WTC11 (cell line): ENCODE measurements at regions not wholly inside any gene's neighbourhood (a gene's known extent, or its start where the extent isn't known, plus 50 kb on each side); places are given as distances from the start of the nearest gene placed in this dataset.

ENCODE experiments used
- ATAC-seq: fragments of 200-7000 bp; cut with Tn5 transposase; 2 replicates; pipeline ENCODE4 v1.10.0; 2021; ENCODE audit warnings: mild to moderate bottlenecking, moderate library complexity
- CTCF ChIA-PET: fragments of 300-600 bp; sonication (Branson Sonifier 250); formaldehyde crosslinking; loops from one replicate; lab custom pipeline; 2021; ENCODE audit warnings: antibody characterized with exemption; lab: Charles Lee
- POLR2A ChIA-PET: fragments of 350-600 bp; sonication (Branson Sonifier 250); formaldehyde crosslinking; loops from one replicate; lab custom pipeline; 2021; ENCODE audit warnings: antibody characterized with exemption; lab: Charles Lee
- DNase-seq: peaks from one replicate; pipeline ENCODE4 v3.0.0; 2021; ENCODE audit warnings: low spot score
- H3K27ac Mint-ChIP-seq: 2 replicates; pipeline ENCODE4 v1.8.0; 2021; ENCODE audit warnings: mixed read lengths
- H3K27me3 Mint-ChIP-seq: 2 replicates; pipeline ENCODE4 v1.8.0; 2021; ENCODE audit warnings: low read depth, mild to moderate bottlenecking, moderate library complexity, mixed read lengths
- H3K36me3 Mint-ChIP-seq: 2 replicates; pipeline ENCODE4 v1.8.0; 2021; ENCODE audit warnings: mixed read lengths
- H3K4me1 Mint-ChIP-seq: 2 replicates; pipeline ENCODE4 v1.8.0; 2022; ENCODE audit warnings: mixed read lengths
- H3K4me3 Mint-ChIP-seq: 2 replicates; pipeline ENCODE4 v1.8.0; 2021; ENCODE audit warnings: mild to moderate bottlenecking, moderate library complexity, mixed read lengths
- H3K9me3 Mint-ChIP-seq: 2 replicates; pipeline ENCODE4 v1.8.0; 2021; ENCODE audit warnings: mixed read lengths
- E2F4 ChIP-seq: sonication (generic); formaldehyde crosslinking; IDR thresholded peaks from 2 replicates; pipeline ENCODE4 v1.8.1; 2022; ENCODE audit warnings: low read depth, mild to moderate bottlenecking, moderate library complexity, missing genetic modification reagents, borderline replicate concordance
- ELF4 ChIP-seq: sonication (generic); formaldehyde crosslinking; IDR thresholded peaks from 2 replicates; pipeline ENCODE4 v1.8.1; 2022; ENCODE audit warnings: low read depth, mild to moderate bottlenecking, moderate library complexity, missing genetic modification reagents
- ETV6 ChIP-seq: sonication (generic); formaldehyde crosslinking; IDR thresholded peaks from 2 replicates; pipeline ENCODE4 v1.8.1; 2022; ENCODE audit warnings: mild to moderate bottlenecking, missing genetic modification reagents
- FOXP4 ChIP-seq: sonication (generic); formaldehyde crosslinking; IDR thresholded peaks from 2 replicates; pipeline ENCODE4 v1.8.0; 2022; ENCODE audit warnings: mild to moderate bottlenecking, missing genetic modification reagents
- GRHL2 ChIP-seq: fragments of 250-450 bp; sonication (Bioruptor Pico); IDR thresholded peaks from 2 replicates; pipeline ENCODE4 v1.8.0; 2022; ENCODE audit warnings: mild to moderate bottlenecking, moderate library complexity; ENCODE audit not compliant: insufficient replicate concordance, severe bottlenecking
- GTF2I ChIP-seq: fragments of 250-450 bp; sonication (Bioruptor Pico); conservative IDR thresholded peaks from 2 replicates; pipeline ENCODE4 v1.4.0; 2021; ENCODE audit warnings: mild to moderate bottlenecking
- JAZF1 ChIP-seq: fragments of 250-450 bp; sonication (Bioruptor Pico); IDR thresholded peaks from 2 replicates; pipeline ENCODE4 v1.9.0; 2021; ENCODE audit warnings: moderate library complexity, mild to moderate bottlenecking, inconsistent platforms
- JUN ChIP-seq: sonication (generic); formaldehyde crosslinking; IDR thresholded peaks from 2 replicates; pipeline ENCODE4 v1.8.0; 2023; ENCODE audit warnings: mild to moderate bottlenecking, missing genetic modification reagents
- MXD4 ChIP-seq: fragments of 250-450 bp; sonication (Bioruptor Pico); IDR thresholded peaks from 2 replicates; pipeline ENCODE4 v1.8.0; 2021; ENCODE audit warnings: mild to moderate bottlenecking, moderate library complexity, borderline replicate concordance
- MYBL2 ChIP-seq: sonication (generic); formaldehyde crosslinking; IDR thresholded peaks from 2 replicates; pipeline ENCODE4 v1.8.1; 2023; ENCODE audit warnings: mild to moderate bottlenecking, moderate library complexity, missing genetic modification reagents
- NFE2L1 ChIP-seq: sonication (generic); formaldehyde crosslinking; IDR thresholded peaks from 2 replicates; pipeline ENCODE4 v1.8.1; 2023; ENCODE audit warnings: missing genetic modification reagents
- NR1H2 ChIP-seq: sonication (generic); formaldehyde crosslinking; IDR thresholded peaks from 2 replicates; pipeline ENCODE4 v1.9.0; 2021; ENCODE audit warnings: mild to moderate bottlenecking, moderate library complexity, missing genetic modification reagents
- NR3C1 ChIP-seq: sonication (generic); formaldehyde crosslinking; conservative IDR thresholded peaks from 2 replicates; pipeline ENCODE4 v1.8.1; 2023; ENCODE audit warnings: low read depth, mild to moderate bottlenecking, missing genetic modification reagents
- PRRX2 ChIP-seq: fragments of 250-450 bp; sonication (Bioruptor Pico); IDR thresholded peaks from 2 replicates; pipeline ENCODE4 v1.8.0; 2021; ENCODE audit warnings: mild to moderate bottlenecking
- SMAD3 ChIP-seq: sonication (generic); formaldehyde crosslinking; IDR thresholded peaks from 2 replicates; pipeline ENCODE4 v1.8.0; 2022; ENCODE audit warnings: missing genetic modification reagents, mild to moderate bottlenecking, borderline replicate concordance
- SMAD4 ChIP-seq: sonication (generic); formaldehyde crosslinking; IDR thresholded peaks from 2 replicates; pipeline ENCODE4 v1.8.0; 2022; ENCODE audit warnings: mild to moderate bottlenecking, missing genetic modification reagents
- SOX15 ChIP-seq: fragments of 250-450 bp; sonication (Bioruptor Pico); IDR thresholded peaks from 2 replicates; pipeline ENCODE4 v1.9.0; 2021; ENCODE audit warnings: mild to moderate bottlenecking
- ZBTB21 ChIP-seq: sonication (generic); formaldehyde crosslinking; IDR thresholded peaks from 2 replicates; pipeline ENCODE4 v1.8.1; 2023; ENCODE audit warnings: mild to moderate bottlenecking, missing genetic modification reagents, borderline replicate concordance
- ZBTB43 ChIP-seq: sonication (generic); formaldehyde crosslinking; IDR thresholded peaks from 2 replicates; pipeline ENCODE4 v1.8.1; 2023; ENCODE audit warnings: mild to moderate bottlenecking, missing genetic modification reagents
- ZNF121 ChIP-seq: sonication (generic); formaldehyde crosslinking; IDR thresholded peaks from 2 replicates; pipeline ENCODE4 v1.8.0; 2023; ENCODE audit warnings: missing genetic modification reagents
- ZNF138 ChIP-seq: sonication (generic); formaldehyde crosslinking; conservative IDR thresholded peaks from 2 replicates; pipeline ENCODE4 v1.8.1; 2022; ENCODE audit warnings: mild to moderate bottlenecking, moderate library complexity, missing genetic modification reagents
- ZNF317 ChIP-seq: sonication (generic); formaldehyde crosslinking; IDR thresholded peaks from 2 replicates; pipeline ENCODE4 v1.8.1; 2023; ENCODE audit warnings: low read depth, mild to moderate bottlenecking, moderate library complexity, missing genetic modification reagents, borderline replicate concordance
- ZNF423 ChIP-seq: fragments of 250-450 bp; sonication (Bioruptor Pico); IDR thresholded peaks from 2 replicates; pipeline ENCODE4 v2.1.2; 2022; ENCODE audit warnings: mild to moderate bottlenecking, moderate library complexity
- ZNF512 ChIP-seq: sonication (generic); formaldehyde crosslinking; IDR thresholded peaks from 2 replicates; pipeline ENCODE4 v1.8.1; 2022; ENCODE audit warnings: missing genetic modification reagents, borderline replicate concordance
- TF ChIP-seq, protein P1 (sequence below): sonication (generic); formaldehyde crosslinking; IDR thresholded peaks from 2 replicates; pipeline ENCODE4 v1.8.0; 2022; ENCODE audit warnings: mild to moderate bottlenecking, missing genetic modification reagents
- TF ChIP-seq, protein P2 (sequence below): fragments of 250-450 bp; sonication (Bioruptor Pico); IDR thresholded peaks from 2 replicates; pipeline ENCODE4 v1.8.0; 2021; ENCODE audit warnings: mild to moderate bottlenecking
- TF ChIP-seq, protein P3 (sequence below): fragments of 200-600 bp; IDR thresholded peaks from 2 replicates; pipeline ENCODE4 v1.8.0; 2022; ENCODE audit warnings: antibody characterized with exemption

- DNase-seq = no peak
- TF ChIP-seq SMAD4 (CRISPR knock-in tag) (no peak), ZNF512 (CRISPR knock-in tag) (no peak), MYBL2 (CRISPR knock-in tag) (no peak), ETV6 (CRISPR knock-in tag) (no peak), ZNF423 (CRISPR knock-in tag) (no peak), MXD4 (CRISPR knock-in tag) (no peak), SMAD3 (CRISPR knock-in tag) (no peak), ZNF138 (CRISPR knock-in tag) (no peak), GTF2I (CRISPR knock-in tag) (no peak), PRRX2 (CRISPR knock-in tag) (no peak), JAZF1 (CRISPR knock-in tag) (no peak), JUN (CRISPR knock-in tag) (no peak), NFE2L1 (CRISPR knock-in tag) (no peak), NR3C1 (no peak)
- TF ChIP-seq, all 79 proteins: peak for 0
- Mint-ChIP-seq H3K27me3 (peaks cover 15% of the 10 kb centered on the region), H3K4me1 (peaks cover 9% of the 10 kb centered on the region), H3K27ac (peak overlapping the region; percentile 7; the same call in 1 of the 2 replicates), H3K4me3 (no peak overlapping the region), H3K36me3 (peaks cover 11% of the 10 kb centered on the region), H3K9me3 (peaks cover 15% of the 10 kb centered on the region)
- CTCF ChIA-PET = interaction anchor here (1.2 kb wide), 2 partner anchors 26 to 230 kb away, joined by 3 read pairs; no protein-coding TSS in a partner anchor
- POLR2A ChIA-PET = no interaction called here
- ATAC-seq = no peak
Observed at GRCh38 chr2:237190966-237191713, 105.5 kb downstream of the COPS8 start.

- peaks cover 15% of the 10 kb centered on the region for H3K4me1 Mint-ChIP-seq
- no peak for DNase-seq
- peak; percentile 53; the same call in 1 of the 2 replicates for ATAC-seq
- peaks cover 17% of the 10 kb centered on the region for H3K27me3 Mint-ChIP-seq
- peaks cover 11% of the 10 kb centered on the region for H3K36me3 Mint-ChIP-seq
- peaks cover 15% of the 10 kb centered on the region for H3K9me3 Mint-ChIP-seq
- CTCF ChIA-PET = interaction anchor here (1.2 kb wide), 2 partner anchors 26 to 230 kb away, joined by 3 read pairs; no protein-coding TSS in a partner anchor
- POLR2A ChIA-PET = no interaction called here
- no peak overlapping the region for H3K27ac Mint-ChIP-seq
- no peak overlapping the region for H3K4me3 Mint-ChIP-seq
- no peak for TF ChIP-seq NR3C1
- TF ChIP-seq ZNF121 (CRISPR knock-in tag) = no peak
- TF ChIP-seq GRHL2 = no peak
- no peak for TF ChIP-seq E2F4 (CRISPR knock-in tag)
- TF ChIP-seq, protein P1, sequence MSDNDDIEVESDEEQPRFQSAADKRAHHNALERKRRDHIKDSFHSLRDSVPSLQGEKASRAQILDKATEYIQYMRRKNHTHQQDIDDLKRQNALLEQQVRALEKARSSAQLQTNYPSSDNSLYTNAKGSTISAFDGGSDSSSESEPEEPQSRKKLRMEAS (CRISPR knock-in tag) = no peak
- no peak for TF ChIP-seq FOXP4
- no peak for TF ChIP-seq ZBTB21 (CRISPR knock-in tag)
- TF ChIP-seq SOX15 (CRISPR knock-in tag) = no peak
- no peak for TF ChIP-seq ZNF317 (CRISPR knock-in tag)
- TF ChIP-seq, protein P2, sequence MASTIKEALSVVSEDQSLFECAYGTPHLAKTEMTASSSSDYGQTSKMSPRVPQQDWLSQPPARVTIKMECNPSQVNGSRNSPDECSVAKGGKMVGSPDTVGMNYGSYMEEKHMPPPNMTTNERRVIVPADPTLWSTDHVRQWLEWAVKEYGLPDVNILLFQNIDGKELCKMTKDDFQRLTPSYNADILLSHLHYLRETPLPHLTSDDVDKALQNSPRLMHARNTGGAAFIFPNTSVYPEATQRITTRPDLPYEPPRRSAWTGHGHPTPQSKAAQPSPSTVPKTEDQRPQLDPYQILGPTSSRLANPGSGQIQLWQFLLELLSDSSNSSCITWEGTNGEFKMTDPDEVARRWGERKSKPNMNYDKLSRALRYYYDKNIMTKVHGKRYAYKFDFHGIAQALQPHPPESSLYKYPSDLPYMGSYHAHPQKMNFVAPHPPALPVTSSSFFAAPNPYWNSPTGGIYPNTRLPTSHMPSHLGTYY (CRISPR knock-in tag) = no peak
- TF ChIP-seq ELF4 (CRISPR knock-in tag) = no peak
- no peak for TF ChIP-seq ZBTB43 (CRISPR knock-in tag)
- TF ChIP-seq, protein P3, sequence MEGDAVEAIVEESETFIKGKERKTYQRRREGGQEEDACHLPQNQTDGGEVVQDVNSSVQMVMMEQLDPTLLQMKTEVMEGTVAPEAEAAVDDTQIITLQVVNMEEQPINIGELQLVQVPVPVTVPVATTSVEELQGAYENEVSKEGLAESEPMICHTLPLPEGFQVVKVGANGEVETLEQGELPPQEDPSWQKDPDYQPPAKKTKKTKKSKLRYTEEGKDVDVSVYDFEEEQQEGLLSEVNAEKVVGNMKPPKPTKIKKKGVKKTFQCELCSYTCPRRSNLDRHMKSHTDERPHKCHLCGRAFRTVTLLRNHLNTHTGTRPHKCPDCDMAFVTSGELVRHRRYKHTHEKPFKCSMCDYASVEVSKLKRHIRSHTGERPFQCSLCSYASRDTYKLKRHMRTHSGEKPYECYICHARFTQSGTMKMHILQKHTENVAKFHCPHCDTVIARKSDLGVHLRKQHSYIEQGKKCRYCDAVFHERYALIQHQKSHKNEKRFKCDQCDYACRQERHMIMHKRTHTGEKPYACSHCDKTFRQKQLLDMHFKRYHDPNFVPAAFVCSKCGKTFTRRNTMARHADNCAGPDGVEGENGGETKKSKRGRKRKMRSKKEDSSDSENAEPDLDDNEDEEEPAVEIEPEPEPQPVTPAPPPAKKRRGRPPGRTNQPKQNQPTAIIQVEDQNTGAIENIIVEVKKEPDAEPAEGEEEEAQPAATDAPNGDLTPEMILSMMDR = no peak
- TF ChIP-seq NR1H2 (CRISPR knock-in tag) = no peak
Observed at GRCh38 chr2:237191714-237192081, 106.0 kb downstream of the COPS8 start.
